CD14-positive monocyte (primary cell): ENCODE measurements at regions not wholly inside any gene's neighbourhood (a gene's known extent, or its start where the extent isn't known, plus 50 kb on each side); places are given as distances from the start of the nearest gene placed in this dataset.

Experiments
- DNase-seq, 3 donors: peaks; one replicate each; pipeline ENCODE4 v3.0.0-alpha.2; 2011 to 2022
- H2AFZ ChIP-seq: 2 replicates; pipeline ENCODE4 v1.6.0; 2012; ENCODE audit warnings: mild to moderate bottlenecking, low read depth, low read length, inconsistent platforms; ENCODE audit not compliant: insufficient read depth, poor library complexity, severe bottlenecking
- H3K27ac ChIP-seq, 2 donors: 1 replicate in 1 of 2; 2 replicates in 1 of 2; pipeline ENCODE4 v1.5.1; 2012 to 2013; ENCODE audit warnings: low read length in 2 of 2, control low read depth in 1 of 2, inconsistent platforms in 1 of 2, low read depth in 1 of 2, mild to moderate bottlenecking in 1 of 2
- H3K27me3 ChIP-seq, 2 donors: one replicate each; pipeline versions ENCODE4 v1.6.0 to v1.6.1; 2011 to 2013; ENCODE audit warnings: low read length in 2 of 2; ENCODE audit not compliant: control insufficient read depth in 2 of 2, insufficient read depth in 2 of 2
- H3K36me3 ChIP-seq, 2 donors: replicated peaks in 1 of 2; 1 replicate in 1 of 2; 2 replicates in 1 of 2; pipeline versions ENCODE4 v1.5.1 to v1.6.1; 2012 to 2013; ENCODE audit warnings: low read length in 2 of 2, control low read depth in 1 of 2, inconsistent platforms in 1 of 2, mild to moderate bottlenecking in 1 of 2; ENCODE audit not compliant: insufficient read depth in 2 of 2, control insufficient read depth in 1 of 2
- H3K4me1 ChIP-seq, 2 donors: 1 replicate in 1 of 2; 2 replicates in 1 of 2; pipeline versions ENCODE4 v1.5.1 to v1.6.1; 2012 to 2013; ENCODE audit warnings: low read length in 2 of 2, control low read depth in 1 of 2, inconsistent platforms in 1 of 2, mild to moderate bottlenecking in 1 of 2, moderate library complexity in 1 of 2; ENCODE audit not compliant: insufficient read depth in 2 of 2, control insufficient read depth in 1 of 2
- H3K4me2 ChIP-seq: replicated peaks from 2 replicates; pipeline ENCODE3; 2012; ENCODE audit warnings: low read length, moderate library complexity, mild to moderate bottlenecking; ENCODE audit not compliant: poor library complexity, severe bottlenecking; ENCODE audit errors: extremely low read depth
- H3K4me3 ChIP-seq, 3 experiments: fragments of 200-600 bp in 1 of 3; sonication (generic) in 1 of 3; replicated peaks in 1 of 3; 1 replicate in 2 of 3; 2 replicates in 1 of 3; pipeline ENCODE4 v1.5.1; 2011 to 2013; ENCODE audit warnings: low read length in 3 of 3, mild to moderate bottlenecking in 3 of 3, control low read depth in 2 of 3, low read depth in 2 of 3, inconsistent platforms in 1 of 3, moderate library complexity in 1 of 3
- H3K79me2 ChIP-seq: 2 replicates; pipeline ENCODE4 v1.6.0; 2012; ENCODE audit warnings: mild to moderate bottlenecking, control low read depth, inconsistent platforms, low read length, moderate library complexity; ENCODE audit not compliant: insufficient read depth
- H3K9ac ChIP-seq: 2 replicates; pipeline ENCODE4 v1.6.0; 2017; ENCODE audit warnings: low read length, mild to moderate bottlenecking; ENCODE audit not compliant: insufficient read depth, poor library complexity, severe bottlenecking
- H3K9me3 ChIP-seq, 2 donors: replicated peaks in 1 of 2; 1 replicate in 1 of 2; 2 replicates in 1 of 2; pipeline versions ENCODE4 v1.5.1 to v1.6.1; 2012 to 2013; ENCODE audit warnings: low read length in 2 of 2, control low read depth in 1 of 2; ENCODE audit not compliant: control insufficient read depth in 1 of 2, insufficient read depth in 1 of 2
- H4K20me1 ChIP-seq: 2 replicates; pipeline ENCODE4 v1.6.0; 2012; ENCODE audit warnings: mild to moderate bottlenecking, low read length, control low read depth, moderate library complexity; ENCODE audit not compliant: insufficient read depth
- H3K27ac Mint-ChIP-seq, 7 donors: one replicate each; pipeline ENCODE4 v1.8.0; 2020; ENCODE audit warnings: mild to moderate bottlenecking in 7 of 7, mixed read lengths in 7 of 7, moderate library complexity in 6 of 7, inconsistent platforms in 2 of 7
- H3K27me3 Mint-ChIP-seq, 3 donors: one replicate each; pipeline ENCODE4 v1.8.0; 2021 to 2022; ENCODE audit warnings: low read depth in 3 of 3, mild to moderate bottlenecking in 3 of 3, mixed read lengths in 3 of 3, moderate library complexity in 3 of 3, inconsistent platforms in 1 of 3
- H3K36me3 Mint-ChIP-seq, 2 donors: one replicate each; pipeline ENCODE4 v1.8.0; 2020; ENCODE audit warnings: mixed read lengths in 2 of 2, inconsistent platforms in 1 of 2, mild to moderate bottlenecking in 1 of 2
- H3K4me1 Mint-ChIP-seq: one replicate; pipeline ENCODE4 v1.8.0; 2020; ENCODE audit warnings: mild to moderate bottlenecking, mixed read lengths
- H3K4me3 Mint-ChIP-seq, 2 donors: one replicate each; pipeline ENCODE4 v1.8.0; 2020; ENCODE audit warnings: mild to moderate bottlenecking in 2 of 2, mixed read lengths in 2 of 2, moderate library complexity in 1 of 2
- H3K9me3 Mint-ChIP-seq, 7 donors: one replicate each; pipeline ENCODE4 v1.8.0; 2020 to 2022; ENCODE audit warnings: mixed read lengths in 7 of 7, mild to moderate bottlenecking in 6 of 7, moderate library complexity in 6 of 7, inconsistent platforms in 2 of 7
- WGBS: methylation state at CpG from one replicate; pipeline ENCODE4 v1.1.5; 2013; ENCODE audit warnings: missing lambda C conversion rate; ENCODE audit not compliant: insufficient coverage; 5-methylcytosine and 5-hydroxymethylcytosine counted together
- intact Hi-C, 2 donors: fragments of 100-400 bp; cut with micrococcal nuclease; formaldehyde crosslinking; loops; one replicate each; pipeline versions ENCODE4 v1.15.0 to v1.15.1; 2023
- TF ChIP-seq, protein P1 (sequence below): fragments of 200-600 bp; IDR thresholded peaks from one replicate; pipeline ENCODE4 v1.8.0; 2022; ENCODE audit warnings: antibody characterized with exemption, mild to moderate bottlenecking

DNA sequence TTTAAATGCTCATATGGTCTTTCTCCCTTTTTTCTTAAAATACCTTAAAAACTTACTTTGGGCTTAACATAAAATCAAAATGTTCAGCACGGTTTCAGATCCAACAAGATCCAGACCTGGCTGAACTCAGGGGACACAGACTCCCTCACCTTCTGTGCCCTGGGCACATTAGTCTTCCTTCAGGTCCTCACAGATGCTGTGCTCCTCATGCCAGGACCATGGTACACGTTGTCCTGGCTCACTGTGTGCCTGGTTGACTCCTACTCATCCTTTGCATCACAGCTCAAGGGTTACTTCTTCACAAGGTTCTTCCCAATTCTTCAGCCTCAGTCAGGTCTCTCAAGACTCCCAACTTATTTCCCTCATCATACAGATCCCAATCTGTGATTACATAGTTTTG lies 73.6 kb upstream of the TCF21 start:
- no peak for DNase-seq
- Histone ChIP-seq H4K20me1 (no peaks in the 10 kb centered on the region), H3K27ac (no peak overlapping the region), H3K9ac (no peak overlapping the region), H3K4me1 (no peaks in the 10 kb centered on the region), H2AFZ (no peak overlapping the region), H3K4me2 (no peak overlapping the region), H3K4me3 (no peak overlapping the region), H3K36me3 (no peaks in the 10 kb centered on the region), H3K79me2 (no peaks in the 10 kb centered on the region), H3K9me3 (no peaks in the 10 kb centered on the region), H3K27me3 (no peaks in the 10 kb centered on the region)
- Mint-ChIP-seq H3K9me3 (peaks cover 0 to 5% (median 1%) of the 10 kb centered on the region in 7 donors), H3K36me3 (no peaks in the 10 kb centered on the region), H3K27ac (no peak overlapping the region), H3K4me1 (no peaks in the 10 kb centered on the region), H3K27me3 (peaks cover 2 to 3% (median 2%) of the 10 kb centered on the region in 3 donors), H3K4me3 (no peak overlapping the region)
- intact Hi-C loops = no loop called here
- WGBS = 67% methylated on average over 1 of the region's 2 CpGs
- TF ChIP-seq, protein P1, sequence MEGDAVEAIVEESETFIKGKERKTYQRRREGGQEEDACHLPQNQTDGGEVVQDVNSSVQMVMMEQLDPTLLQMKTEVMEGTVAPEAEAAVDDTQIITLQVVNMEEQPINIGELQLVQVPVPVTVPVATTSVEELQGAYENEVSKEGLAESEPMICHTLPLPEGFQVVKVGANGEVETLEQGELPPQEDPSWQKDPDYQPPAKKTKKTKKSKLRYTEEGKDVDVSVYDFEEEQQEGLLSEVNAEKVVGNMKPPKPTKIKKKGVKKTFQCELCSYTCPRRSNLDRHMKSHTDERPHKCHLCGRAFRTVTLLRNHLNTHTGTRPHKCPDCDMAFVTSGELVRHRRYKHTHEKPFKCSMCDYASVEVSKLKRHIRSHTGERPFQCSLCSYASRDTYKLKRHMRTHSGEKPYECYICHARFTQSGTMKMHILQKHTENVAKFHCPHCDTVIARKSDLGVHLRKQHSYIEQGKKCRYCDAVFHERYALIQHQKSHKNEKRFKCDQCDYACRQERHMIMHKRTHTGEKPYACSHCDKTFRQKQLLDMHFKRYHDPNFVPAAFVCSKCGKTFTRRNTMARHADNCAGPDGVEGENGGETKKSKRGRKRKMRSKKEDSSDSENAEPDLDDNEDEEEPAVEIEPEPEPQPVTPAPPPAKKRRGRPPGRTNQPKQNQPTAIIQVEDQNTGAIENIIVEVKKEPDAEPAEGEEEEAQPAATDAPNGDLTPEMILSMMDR = no peak

DNA sequence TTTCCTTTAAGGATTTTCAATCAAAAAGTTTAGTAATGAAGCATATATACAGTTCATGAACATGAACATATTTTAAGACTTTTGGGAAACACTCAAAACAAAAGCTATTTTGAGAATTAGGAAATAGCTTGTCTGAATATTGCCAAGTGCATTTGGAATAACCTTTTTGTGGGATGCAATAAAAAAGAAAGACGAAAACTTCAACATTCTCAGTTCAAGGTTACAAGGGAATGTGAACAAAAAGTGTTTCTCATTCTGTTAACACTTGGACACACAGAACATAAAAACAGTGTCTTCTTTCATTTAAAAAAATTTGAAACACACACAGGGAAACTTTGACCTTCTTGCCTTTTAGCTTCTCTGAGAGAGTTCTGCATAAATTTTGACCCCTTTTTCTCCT lies 72.7 kb upstream of the TCF21 start:
- Histone ChIP-seq H3K36me3 (no peaks in the 10 kb centered on the region), H3K79me2 (no peaks in the 10 kb centered on the region), H4K20me1 (no peaks in the 10 kb centered on the region), H2AFZ (no peak overlapping the region), H3K4me1 (no peaks in the 10 kb centered on the region), H3K4me2 (no peak overlapping the region), H3K9me3 (no peaks in the 10 kb centered on the region), H3K27me3 (no peaks in the 10 kb centered on the region), H3K4me3 (no peak overlapping the region), H3K27ac (no peak overlapping the region), H3K9ac (no peak overlapping the region)
- peaks cover 2 to 3% (median 3%) of the 10 kb centered on the region in 3 donors for H3K27me3 Mint-ChIP-seq
- intact Hi-C loops = no loop called here
- H3K27ac Mint-ChIP-seq = no peak overlapping the region
- TF ChIP-seq, protein P1 = no peak
- DNase-seq = no peak
- H3K36me3 Mint-ChIP-seq = no peaks in the 10 kb centered on the region
- H3K9me3 Mint-ChIP-seq = peaks cover 0 to 5% (median 1%) of the 10 kb centered on the region in 7 donors
- H3K4me1 Mint-ChIP-seq = no peaks in the 10 kb centered on the region
- H3K4me3 Mint-ChIP-seq = no peak overlapping the region
- WGBS = no CpG with 5 or more reads among the region's 1 CpG
